Tibial artery (tissue), 4 donors: ENCODE measurements at regions not wholly inside any gene's neighbourhood (a gene's known extent, or its start where the extent isn't known, plus 50 kb on each side); places are given as distances from the start of the nearest gene placed in this dataset.
"Not testable (repeated sequence)": the region's sequence is repeated elsewhere in the genome, so short reads cannot be mapped to it uniquely, and the experiment has no call there.

Source experiments
- DNase-seq, 2 donors: peaks; one replicate each; pipeline ENCODE4 v3.0.0-alpha.2; 2019
- H3K27ac ChIP-seq, 2 donors: fragments of 200-600 bp; sonication (generic) in 1 of 2; 1 replicate in 1 of 2; 2 replicates in 1 of 2; pipeline ENCODE4 v1.5.1; 2018 to 2019; ENCODE audit warnings: mild to moderate bottlenecking in 1 of 2
- H3K27me3 ChIP-seq, 2 donors: fragments of 200-600 bp; sonication (generic) in 1 of 2; one replicate each; pipeline versions ENCODE4 v1.5.1 to v1.6.0; 2016 to 2019
- H3K36me3 ChIP-seq, 3 donors: fragments of 200-600 bp; sonication (generic) in 2 of 3; one replicate each; pipeline ENCODE4 v1.5.1; 2016 to 2019; ENCODE audit warnings: mild to moderate bottlenecking in 2 of 3
- H3K4me1 ChIP-seq, 4 donors: fragments of 200-600 bp; sonication (generic) in 2 of 4; 1 replicate in 3 of 4; 2 replicates in 1 of 4; pipeline ENCODE4 v1.5.1; 2016 to 2019
- H3K4me3 ChIP-seq, 2 donors: fragments of 200-600 bp; sonication (generic) in 1 of 2; 1 replicate in 1 of 2; 2 replicates in 1 of 2; pipeline ENCODE4 v1.5.1; 2018 to 2019; ENCODE audit warnings: mild to moderate bottlenecking in 2 of 2
- H3K9me3 ChIP-seq, 3 donors: fragments of 200-600 bp; sonication (generic) in 1 of 3; one replicate each; pipeline ENCODE4 v1.5.1; 2016 to 2019
- CTCF ChIP-seq, 2 experiments: fragments of 200-600 bp in 1 of 2; fragments of 450-650 bp in 1 of 2; IDR thresholded peaks; one replicate each; pipeline ENCODE4 v1.5.1; 2017 to 2019; ENCODE audit warnings: antibody characterized with exemption in 2 of 2, mild to moderate bottlenecking in 1 of 2, moderate library complexity in 1 of 2
- intact Hi-C: fragments of 100-400 bp; cut with DNase I; formaldehyde crosslinking; loops from one replicate; pipeline ENCODE4 v1.15.0; 2023; ENCODE audit warnings: low total_unique reads

- no peak overlapping the region for H3K27ac ChIP-seq
- DNase-seq: no peak
- no peaks in the 10 kb centered on the region for H3K4me1 ChIP-seq
- no peaks in the 10 kb centered on the region for H3K9me3 ChIP-seq
- no peaks in the 10 kb centered on the region for H3K27me3 ChIP-seq
- H3K36me3 ChIP-seq: no peaks in the 10 kb centered on the region
- intact Hi-C loops: no loop called here
- no peak for TF ChIP-seq CTCF (IDR thresholded peaks at IDR 0.05)
- no peak overlapping the region for H3K4me3 ChIP-seq
Measured at GRCh38 chrX:127207326-127207725, 387.8 kb downstream of the PRR32 start.

- H3K9me3 ChIP-seq, H3K4me3 ChIP-seq, H3K27ac ChIP-seq, DNase-seq, intact Hi-C loops, H3K4me1 ChIP-seq, H3K36me3 ChIP-seq, H3K27me3 ChIP-seq: not testable (repeated sequence)
Measured at GRCh38 chrX:127221821-127222220, 402.3 kb downstream of the PRR32 start.

- intact Hi-C loops: no loop called here
- no peak overlapping the region for H3K4me3 ChIP-seq
- H3K4me1 ChIP-seq: no peaks in the 10 kb centered on the region
- H3K9me3 ChIP-seq: no peaks in the 10 kb centered on the region
- no peak for TF ChIP-seq CTCF (IDR thresholded peaks at IDR 0.05)
- H3K36me3 ChIP-seq: no peaks in the 10 kb centered on the region
- H3K27me3 ChIP-seq: no peaks in the 10 kb centered on the region
- no peak for DNase-seq
- no peak overlapping the region for H3K27ac ChIP-seq
Measured at GRCh38 chrX:127243654-127244053, 424.1 kb downstream of the PRR32 start.

GRCh38 chrX:127259742-127260141, 440.2 kb downstream of the PRR32 start:
- H3K9me3 ChIP-seq: peaks cover 0 to 7% (median 0%) of the 10 kb centered on the region in 3 donors
- H3K4me3 ChIP-seq: no peak overlapping the region
- no peaks in the 10 kb centered on the region for H3K4me1 ChIP-seq
- intact Hi-C loops: no loop called here
- no peak overlapping the region for H3K27ac ChIP-seq
- TF ChIP-seq CTCF (IDR thresholded peaks at IDR 0.05): no peak
- DNase-seq: no peak
- H3K36me3 ChIP-seq: no peaks in the 10 kb centered on the region
- H3K27me3 ChIP-seq: no peaks in the 10 kb centered on the region

- Histone ChIP-seq H3K4me3 (no peak overlapping the region), H3K27ac (no peak overlapping the region), H3K36me3 (no peaks in the 10 kb centered on the region), H3K4me1 (no peaks in the 10 kb centered on the region), H3K9me3 (no peaks in the 10 kb centered on the region), H3K27me3 (no peaks in the 10 kb centered on the region)
- no peak for DNase-seq
- TF ChIP-seq CTCF (IDR thresholded peaks at IDR 0.05): no peak
- intact Hi-C loops: no loop called here
Measured at GRCh38 chrX:127276326-127276725, 456.8 kb downstream of the PRR32 start.

GRCh38 chrX:127300511-127300910, 481.0 kb downstream of the PRR32 start:
- no peak for DNase-seq
- H3K36me3 ChIP-seq: no peaks in the 10 kb centered on the region
- H3K9me3 ChIP-seq: no peaks in the 10 kb centered on the region
- H3K27ac ChIP-seq: no peak overlapping the region
- no peak overlapping the region for H3K4me3 ChIP-seq
- no peaks in the 10 kb centered on the region for H3K4me1 ChIP-seq
- TF ChIP-seq CTCF (IDR thresholded peaks at IDR 0.05): no peak
- no peaks in the 10 kb centered on the region for H3K27me3 ChIP-seq
- intact Hi-C loops: no loop called here
